AG10803 (cell line): ENCODE measurements at regions not wholly inside any gene's neighbourhood (a gene's known extent, or its start where the extent isn't known, plus 50 kb on each side); places are given as distances from the start of the nearest gene placed in this dataset.

Source experiments
- DNase-seq: peaks from one replicate; pipeline ENCODE4 v3.0.0; 2010; ENCODE audit warnings: low read depth
- H3K4me3 ChIP-seq: 2 replicates; pipeline ENCODE4 v1.5.1; 2011; ENCODE audit warnings: mild to moderate bottlenecking, low read length, control low read depth
- TF ChIP-seq, protein P1 (sequence below): conservative IDR thresholded peaks from 2 replicates; pipeline ENCODE4 v1.5.1; 2011; ENCODE audit warnings: mild to moderate bottlenecking, low read length, control low read depth, inconsistent platforms

- DNase-seq = no peak
- TF ChIP-seq, protein P1, sequence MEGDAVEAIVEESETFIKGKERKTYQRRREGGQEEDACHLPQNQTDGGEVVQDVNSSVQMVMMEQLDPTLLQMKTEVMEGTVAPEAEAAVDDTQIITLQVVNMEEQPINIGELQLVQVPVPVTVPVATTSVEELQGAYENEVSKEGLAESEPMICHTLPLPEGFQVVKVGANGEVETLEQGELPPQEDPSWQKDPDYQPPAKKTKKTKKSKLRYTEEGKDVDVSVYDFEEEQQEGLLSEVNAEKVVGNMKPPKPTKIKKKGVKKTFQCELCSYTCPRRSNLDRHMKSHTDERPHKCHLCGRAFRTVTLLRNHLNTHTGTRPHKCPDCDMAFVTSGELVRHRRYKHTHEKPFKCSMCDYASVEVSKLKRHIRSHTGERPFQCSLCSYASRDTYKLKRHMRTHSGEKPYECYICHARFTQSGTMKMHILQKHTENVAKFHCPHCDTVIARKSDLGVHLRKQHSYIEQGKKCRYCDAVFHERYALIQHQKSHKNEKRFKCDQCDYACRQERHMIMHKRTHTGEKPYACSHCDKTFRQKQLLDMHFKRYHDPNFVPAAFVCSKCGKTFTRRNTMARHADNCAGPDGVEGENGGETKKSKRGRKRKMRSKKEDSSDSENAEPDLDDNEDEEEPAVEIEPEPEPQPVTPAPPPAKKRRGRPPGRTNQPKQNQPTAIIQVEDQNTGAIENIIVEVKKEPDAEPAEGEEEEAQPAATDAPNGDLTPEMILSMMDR = no peak
- no peak overlapping the region for H3K4me3 ChIP-seq
Measured at GRCh38 chr16:6206080-6206479, 1108.5 kb upstream of the EEF2KMT start.

DNA sequence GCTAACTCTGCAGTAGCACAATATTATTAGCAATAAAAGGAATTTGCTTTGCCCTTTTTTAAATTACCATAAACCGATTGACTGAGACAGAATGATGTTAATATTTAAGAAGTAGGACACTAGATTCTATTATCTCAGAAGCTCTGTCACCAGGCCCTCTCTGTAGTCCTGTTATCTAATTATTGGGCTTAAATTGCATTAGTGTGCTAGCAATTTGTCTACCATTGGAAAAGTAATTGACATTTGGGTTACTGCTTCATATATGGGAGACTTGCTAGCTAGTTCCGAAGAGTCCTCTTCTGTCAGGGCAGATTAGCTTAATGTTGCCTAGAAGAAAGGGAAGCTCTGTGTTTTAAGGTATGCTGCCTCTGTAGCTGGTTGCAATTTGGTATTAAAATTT is 1107.3 kb upstream of the EEF2KMT start:
- no peak overlapping the region for H3K4me3 ChIP-seq
- TF ChIP-seq, protein P1 = no peak

GRCh38 chr16:6200861-6201260 is 1103.3 kb upstream of the EEF2KMT start:
- no peak overlapping the region for H3K4me3 ChIP-seq
- DNase-seq = no peak
- TF ChIP-seq, protein P1 = no peak

More for the DNA sequence above, 1107.3 kb upstream of the EEF2KMT start:
- no peak for DNase-seq

DNA sequence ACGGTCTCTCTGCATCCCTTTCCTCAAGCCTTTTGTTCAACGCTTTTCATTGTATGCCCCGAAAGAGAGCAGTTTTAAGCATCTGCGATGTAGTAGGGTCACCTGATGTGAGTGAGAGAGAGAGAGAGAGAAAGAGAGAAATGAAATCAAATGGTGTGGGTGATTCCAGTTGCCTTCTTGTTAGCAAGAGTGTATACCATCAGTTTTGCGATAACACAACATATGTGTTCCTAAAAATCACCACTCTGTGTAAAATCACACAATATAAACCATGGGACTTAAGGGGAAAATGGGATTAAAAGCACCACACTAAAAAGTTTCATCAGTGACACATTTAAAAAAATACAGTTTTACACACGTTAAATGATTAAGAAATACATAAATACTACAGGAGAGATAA is 1102.7 kb upstream of the EEF2KMT start:
- TF ChIP-seq, protein P1 = no peak
- no peak for DNase-seq
- H3K4me3 ChIP-seq = no peak overlapping the region

GRCh38 chr16:6195966-6196365 is 1098.4 kb upstream of the EEF2KMT start:
- TF ChIP-seq, protein P1 = no peak
- no peak overlapping the region for H3K4me3 ChIP-seq
- no peak for DNase-seq

DNA sequence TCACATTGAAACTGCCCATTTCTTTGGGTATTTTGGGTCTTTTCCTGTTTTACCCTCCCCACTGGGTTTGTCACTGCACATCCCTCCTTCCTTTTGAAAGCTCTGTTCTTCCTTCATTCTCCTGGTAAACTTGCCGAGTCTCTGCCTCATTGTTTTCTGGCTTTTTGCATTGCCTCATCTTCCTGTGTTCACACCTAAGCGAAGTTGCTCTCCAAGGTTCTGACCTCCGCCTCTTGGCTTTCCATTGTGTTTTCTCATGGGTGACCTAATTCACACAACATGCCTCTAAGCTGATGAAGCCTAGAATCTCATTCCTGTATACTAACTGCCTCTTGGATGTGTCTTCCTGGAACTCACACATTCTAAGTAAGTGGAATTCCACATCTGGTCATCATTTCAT is 1096.1 kb upstream of the EEF2KMT start:
- no peak overlapping the region for H3K4me3 ChIP-seq
- DNase-seq = no peak
- TF ChIP-seq, protein P1 = no peak

- H3K4me3 ChIP-seq = no peak overlapping the region
- TF ChIP-seq, protein P1 = no peak
- DNase-seq = no peak
Measured at GRCh38 chr16:6192984-6193383, 1095.4 kb upstream of the EEF2KMT start.
